Esophagus squamous epithelium (tissue), 5 donors: ENCODE measurements at regions not wholly inside any gene's neighbourhood (a gene's known extent, or its start where the extent isn't known, plus 50 kb on each side); places are given as distances from the start of the nearest gene placed in this dataset.
"Not testable (repeated sequence)": the region's sequence is repeated elsewhere in the genome, so short reads cannot be mapped to it uniquely, and the experiment has no call there.

Experiments used
- DNase-seq: peaks from one replicate; lab custom pipeline; 2025; lab: John Stamatoyannopoulos, UW
- H3K27ac ChIP-seq, 4 donors: fragments of 200-600 bp; sonication (generic); one replicate each; pipeline ENCODE4 v1.5.1; 2016 to 2019; ENCODE audit warnings: mild to moderate bottlenecking in 1 of 4
- H3K27me3 ChIP-seq, 4 donors: fragments of 200-600 bp; sonication (generic); 1 replicate in 3 of 4; 2 replicates in 1 of 4; pipeline versions ENCODE4 v1.5.1 to v1.6.0; 2017 to 2021; ENCODE audit warnings: antibody characterized with exemption in 1 of 4
- H3K36me3 ChIP-seq, 3 donors: fragments of 200-600 bp; sonication (generic); one replicate each; pipeline ENCODE4 v1.5.1; 2016 to 2019
- H3K4me1 ChIP-seq, 3 donors: fragments of 200-600 bp; sonication (generic); one replicate each; pipeline ENCODE4 v1.5.1; 2017 to 2019
- H3K4me3 ChIP-seq, 4 donors: fragments of 200-600 bp; sonication (generic); 1 replicate in 3 of 4; 2 replicates in 1 of 4; pipeline ENCODE4 v1.5.1; 2016 to 2019; ENCODE audit warnings: mild to moderate bottlenecking in 2 of 4, moderate library complexity in 1 of 4
- H3K9me3 ChIP-seq, 3 donors: fragments of 200-600 bp; sonication (generic); one replicate each; pipeline ENCODE4 v1.5.1; 2016 to 2019
- CTCF ChIP-seq, 6 experiments: fragments of 450-650 bp in 4 of 6; fragments of 200-600 bp in 2 of 6; sonication (generic) in 2 of 6; IDR thresholded peaks; one replicate each; pipeline ENCODE4 v1.5.1; 2016 to 2019; ENCODE audit warnings: antibody characterized with exemption in 6 of 6, mild to moderate bottlenecking in 4 of 6, moderate library complexity in 4 of 6
- POLR2A ChIP-seq, 4 donors: fragments of 450-650 bp; IDR thresholded peaks; one replicate each; pipeline ENCODE4 v1.6.1; 2017; ENCODE audit warnings: antibody characterized with exemption in 4 of 4, mild to moderate bottlenecking in 4 of 4, moderate library complexity in 3 of 4
- WGBS, 2 donors: methylation state at CpG; one replicate each; pipeline ENCODE4 v1.1.5; 2018; 5-methylcytosine and 5-hydroxymethylcytosine counted together
- intact Hi-C: fragments of 100-400 bp; cut with DNase I; formaldehyde crosslinking; loops from one replicate; pipeline ENCODE4 v1.15.0; 2022
- donor health status: DM: yes; HTN: yes; CAD: no.

- no peaks in the 10 kb centered on the region for H3K9me3 ChIP-seq
- H3K36me3 ChIP-seq, result no peaks in the 10 kb centered on the region
- H3K27ac ChIP-seq, result no peak overlapping the region
- TF ChIP-seq POLR2A (IDR thresholded peaks at IDR 0.05) (no peak), CTCF (IDR thresholded peaks at IDR 0.05) (peak in 1 of 6 experiments; percentile 35)
- no peak for DNase-seq
- no peaks in the 10 kb centered on the region for H3K4me1 ChIP-seq
- H3K4me3 ChIP-seq, result no peak overlapping the region
- 57 to 67% methylated on average over 4 of the region's 4 CpGs for WGBS, 2 donors
- intact Hi-C loops, result no loop called here
- H3K27me3 ChIP-seq, result no peaks in the 10 kb centered on the region
Measured at GRCh38 chr12:87344699-87345098, 684.5 kb downstream of the C12orf50 start.

- no peak for TF ChIP-seq CTCF (IDR thresholded peaks at IDR 0.05)
- TF ChIP-seq POLR2A (IDR thresholded peaks at IDR 0.05), result no peak
- Histone ChIP-seq H3K4me1 (no peaks in the 10 kb centered on the region), H3K9me3 (no peaks in the 10 kb centered on the region), H3K27me3 (no peaks in the 10 kb centered on the region), H3K4me3 (no peak overlapping the region), H3K36me3 (no peaks in the 10 kb centered on the region), H3K27ac (no peak overlapping the region)
- DNase-seq, result no peak
- intact Hi-C loops, result no loop called here
- 61 to 81% methylated on average over 2 of the region's 2 CpGs for WGBS, 2 donors
Measured at GRCh38 chr12:87338681-87339080, 690.5 kb downstream of the C12orf50 start.

- Histone ChIP-seq H3K27ac (no peak overlapping the region), H3K4me3 (no peak overlapping the region), H3K36me3 (no peaks in the 10 kb centered on the region), H3K27me3 (no peaks in the 10 kb centered on the region), H3K4me1 (no peaks in the 10 kb centered on the region), H3K9me3 (no peaks in the 10 kb centered on the region)
- intact Hi-C loops, result no loop called here
- WGBS, 2 donors, result 46 to 64% methylated on average over 2 of the region's 2 CpGs
- DNase-seq, result no peak
- TF ChIP-seq CTCF (IDR thresholded peaks at IDR 0.05) (no peak), POLR2A (IDR thresholded peaks at IDR 0.05) (no peak)
Measured at GRCh38 chr12:87336814-87337336, 692.3 kb downstream of the C12orf50 start.

- Histone ChIP-seq H3K27ac (no peak overlapping the region), H3K9me3 (no peaks in the 10 kb centered on the region), H3K27me3 (no peaks in the 10 kb centered on the region), H3K4me3 (no peak overlapping the region), H3K4me1 (no peaks in the 10 kb centered on the region), H3K36me3 (no peaks in the 10 kb centered on the region)
- TF ChIP-seq POLR2A (IDR thresholded peaks at IDR 0.05) (no peak), CTCF (IDR thresholded peaks at IDR 0.05) (no peak)
- intact Hi-C loops, result no loop called here
- WGBS, 2 donors, result 31 to 38% methylated on average over 5 of the region's 5 CpGs
- DNase-seq, result no peak
Measured at GRCh38 chr12:87332987-87333726, 696.0 kb downstream of the C12orf50 start.

- H3K27me3 ChIP-seq, H3K9me3 ChIP-seq, H3K36me3 ChIP-seq, H3K4me1 ChIP-seq, intact Hi-C loops, H3K4me3 ChIP-seq, H3K27ac ChIP-seq, DNase-seq: not testable (repeated sequence)
- no CpG with 5 or more reads among the region's 30 CpGs for WGBS, 2 donors
Measured at GRCh38 chr12:87330071-87330555, 699.1 kb downstream of the C12orf50 start.
